Pancreas (tissue), 10 donors: ENCODE measurements at regions not wholly inside any gene's neighbourhood (a gene's known extent, or its start where the extent isn't known, plus 50 kb on each side); places are given as distances from the start of the nearest gene placed in this dataset.

ENCODE experiments used
- ATAC-seq, 4 donors: fragments of 200-7000 bp; cut with Tn5 transposase; one replicate each; pipeline versions ENCODE4 v1.8.0 to v1.9.1; 2020; ENCODE audit warnings: mild to moderate bottlenecking in 4 of 4, moderate library complexity in 4 of 4
- DNase-seq, 6 donors: peaks; one replicate each; pipeline ENCODE4 v3.0.0-alpha.2; 2020
- FAIRE-seq: peaks from 2 replicates; lab custom pipeline; 2012; peaks lifted over from hg19 to GRCh38; lab: Jason Lieb, UNC
- H3K27ac ChIP-seq, 4 donors: fragments of 200-600 bp; sonication (generic); 1 replicate in 3 of 4; 2 replicates in 1 of 4; pipeline versions ENCODE4 v1.5.0 to v1.8.0; 2020
- H3K27me3 ChIP-seq, 4 donors: fragments of 200-600 bp; one replicate each; pipeline ENCODE4 v1.8.0; 2021
- H3K36me3 ChIP-seq, 3 donors: fragments of 200-600 bp; sonication (generic) in 1 of 3; one replicate each; pipeline versions ENCODE4 v1.5.0 to v1.8.0; 2020 to 2021
- H3K4me1 ChIP-seq, 3 donors: fragments of 200-600 bp; one replicate each; pipeline ENCODE4 v1.8.0; 2021
- H3K4me3 ChIP-seq, 4 donors: fragments of 200-600 bp; sonication (generic) in 2 of 4; one replicate each; pipeline versions ENCODE4 v1.5.0 to v1.8.0; 2020 to 2021
- H3K9me3 ChIP-seq, 4 donors: fragments of 200-600 bp; one replicate each; pipeline ENCODE4 v1.8.0; 2021
- CTCF ChIP-seq, 4 donors: fragments of 200-600 bp; sonication (generic) in 3 of 4; IDR thresholded peaks; one replicate each; pipeline versions ENCODE4 v1.5.0 to v1.8.0; 2021; ENCODE audit warnings: antibody characterized with exemption in 4 of 4
- WGBS, 2 donors: extraction: QIAGEN DNeasy Blood & Tissue Kit; methylation state at CpG; one replicate each; pipeline ENCODE4 v1.1.7; 2013; 5-methylcytosine and 5-hydroxymethylcytosine counted together
- intact Hi-C, 3 donors: fragments of 100-400 bp; cut with DNase I; formaldehyde crosslinking; loops; one replicate each; pipeline versions ENCODE4 v1.11.1 to v1.14.2; 2022
- donor health status: healthy with polysubstance abuse.
- donor health status: DM: no; HTN: no; CAD: no; lungs with moderate emphysema.
- donor health status: DM: no; HTN: no; CAD: no.
- donor health status: control.
- donor health status: control.
- donor health status: Bipolar disorder and iron deficiency.
- donor health status: DM: yes; HTN: yes; CAD: no.
- donor health status: DM: no; HTN: no; CAD: no.
- donor health status: DM: no; HTN: no; CAD: no.
- donor health status: DM: yes; HTN: yes; CAD: no.

GRCh38 chr1:193358419-193358818, 172.0 kb upstream of the B3GALT2 start:
- intact Hi-C loops = no loop called here
- no peak for ATAC-seq
- TF ChIP-seq CTCF (IDR thresholded peaks at IDR 0.05) = no peak

GRCh38 chr1:193356249-193356648, 169.8 kb upstream of the B3GALT2 start:
- TF ChIP-seq CTCF (IDR thresholded peaks at IDR 0.05) = no peak
- H3K27me3 ChIP-seq = no peaks in the 10 kb centered on the region
- WGBS, 2 donors = 93 to 98% methylated on average over 4 of the region's 4 CpGs
- H3K9me3 ChIP-seq = no peaks in the 10 kb centered on the region
- H3K27ac ChIP-seq = no peak overlapping the region
- intact Hi-C loops = no loop called here
- no peak overlapping the region for H3K4me3 ChIP-seq
- ATAC-seq (no peak), FAIRE-seq (no peak), DNase-seq (no peak)
- no peaks in the 10 kb centered on the region for H3K36me3 ChIP-seq
- peaks cover 10 to 17% (median 12%) of the 10 kb centered on the region in 3 donors for H3K4me1 ChIP-seq

More at GRCh38 chr1:193358419-193358818, 172.0 kb upstream of the B3GALT2 start:
- H3K4me1 ChIP-seq = peaks cover 10 to 17% (median 12%) of the 10 kb centered on the region in 3 donors
- H3K27me3 ChIP-seq = no peaks in the 10 kb centered on the region
- no peak overlapping the region for H3K4me3 ChIP-seq
- FAIRE-seq (no peak), DNase-seq (no peak)
- no peaks in the 10 kb centered on the region for H3K9me3 ChIP-seq
- WGBS, 2 donors = 60 to 67% methylated on average over 3 of the region's 3 CpGs
- no peak overlapping the region for H3K27ac ChIP-seq
- H3K36me3 ChIP-seq = no peaks in the 10 kb centered on the region

GRCh38 chr1:193355626-193356025, 169.2 kb upstream of the B3GALT2 start:
- Histone ChIP-seq H3K27ac (peak overlapping the region in 2 of 4 donors; percentile 63 to 75), H3K4me1 (peaks cover 10 to 17% (median 12%) of the 10 kb centered on the region in 3 donors), H3K4me3 (no peak overlapping the region), H3K9me3 (no peaks in the 10 kb centered on the region), H3K27me3 (no peaks in the 10 kb centered on the region), H3K36me3 (no peaks in the 10 kb centered on the region)
- no peak for TF ChIP-seq CTCF (IDR thresholded peaks at IDR 0.05)
- FAIRE-seq = no peak
- intact Hi-C loops = no loop called here
- peak in 1 of 4 donors; percentile 8 for ATAC-seq
- WGBS, 2 donors = 91 to 95% methylated on average over 2 of the region's 2 CpGs
- no peak for DNase-seq

GRCh38 chr1:193355178-193355577, 168.8 kb upstream of the B3GALT2 start:
- DNase-seq = peak in 2 of 6 donors; percentile 25 to 31
- peak; percentile 98 for ATAC-seq
- Histone ChIP-seq H3K27me3 (no peaks in the 10 kb centered on the region), H3K4me3 (no peak overlapping the region), H3K36me3 (no peaks in the 10 kb centered on the region), H3K9me3 (no peaks in the 10 kb centered on the region), H3K4me1 (peaks cover 10 to 17% (median 12%) of the 10 kb centered on the region in 3 donors), H3K27ac (peak overlapping the region in 2 of 4 donors; percentile 63 to 75)
- intact Hi-C loops = no loop called here
- WGBS, 2 donors = 6 to 10% methylated on average over 2 of the region's 2 CpGs
- peak; percentile 77 for FAIRE-seq
- TF ChIP-seq CTCF (IDR thresholded peaks at IDR 0.05) = no peak

- FAIRE-seq (no peak), DNase-seq (no peak), ATAC-seq (no peak)
- intact Hi-C loops = no loop called here
- Histone ChIP-seq H3K4me1 (no peaks in the 10 kb centered on the region), H3K4me3 (no peak overlapping the region), H3K36me3 (no peaks in the 10 kb centered on the region), H3K27me3 (no peaks in the 10 kb centered on the region), H3K9me3 (no peaks in the 10 kb centered on the region), H3K27ac (no peak overlapping the region)
- TF ChIP-seq CTCF (IDR thresholded peaks at IDR 0.05) = no peak
- 82 to 88% methylated on average over 3 of the region's 3 CpGs for WGBS, 2 donors
These were observed 162.5 kb upstream of the B3GALT2 start for GRCh38 chr1:193348769-193349535.
